ENCODE measurements at regions not wholly inside any gene's neighbourhood (a gene's known extent, or its start where the extent isn't known, plus 50 kb on each side); places are given as distances from the start of the nearest gene placed in this dataset.

DNA sequence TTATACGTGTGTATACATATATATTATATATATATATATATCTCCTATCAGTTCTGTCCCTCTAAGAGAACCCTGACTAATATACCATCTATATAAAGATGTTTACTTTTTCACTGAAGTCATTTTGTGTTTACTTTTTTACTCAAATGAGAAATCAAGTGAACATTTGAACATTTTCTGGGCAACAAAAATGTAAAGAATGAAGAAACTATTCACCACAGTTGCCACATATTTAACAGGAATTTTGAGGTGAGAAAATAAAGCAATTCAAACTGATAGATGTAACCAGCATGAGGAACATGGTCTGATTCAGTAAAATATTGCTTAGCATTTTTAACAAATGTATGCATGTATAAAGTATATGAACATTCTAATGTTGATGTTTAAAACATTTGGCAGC is 299.2 kb upstream of the KLHL1 start:
- no peak for DNase-seq
- no peak overlapping the region for H3K4me3 ChIP-seq
- intact Hi-C loops (cut with micrococcal nuclease) = no loop called here
- no peaks in the 10 kb centered on the region for H3K9me3 ChIP-seq (replicated peaks)
- TF ChIP-seq, protein P1, sequence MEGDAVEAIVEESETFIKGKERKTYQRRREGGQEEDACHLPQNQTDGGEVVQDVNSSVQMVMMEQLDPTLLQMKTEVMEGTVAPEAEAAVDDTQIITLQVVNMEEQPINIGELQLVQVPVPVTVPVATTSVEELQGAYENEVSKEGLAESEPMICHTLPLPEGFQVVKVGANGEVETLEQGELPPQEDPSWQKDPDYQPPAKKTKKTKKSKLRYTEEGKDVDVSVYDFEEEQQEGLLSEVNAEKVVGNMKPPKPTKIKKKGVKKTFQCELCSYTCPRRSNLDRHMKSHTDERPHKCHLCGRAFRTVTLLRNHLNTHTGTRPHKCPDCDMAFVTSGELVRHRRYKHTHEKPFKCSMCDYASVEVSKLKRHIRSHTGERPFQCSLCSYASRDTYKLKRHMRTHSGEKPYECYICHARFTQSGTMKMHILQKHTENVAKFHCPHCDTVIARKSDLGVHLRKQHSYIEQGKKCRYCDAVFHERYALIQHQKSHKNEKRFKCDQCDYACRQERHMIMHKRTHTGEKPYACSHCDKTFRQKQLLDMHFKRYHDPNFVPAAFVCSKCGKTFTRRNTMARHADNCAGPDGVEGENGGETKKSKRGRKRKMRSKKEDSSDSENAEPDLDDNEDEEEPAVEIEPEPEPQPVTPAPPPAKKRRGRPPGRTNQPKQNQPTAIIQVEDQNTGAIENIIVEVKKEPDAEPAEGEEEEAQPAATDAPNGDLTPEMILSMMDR (IDR thresholded peaks at IDR 0.05; ENCODE audit: borderline replicate concordance) = no peak
- no peaks in the 10 kb centered on the region for H3K4me1 ChIP-seq
- H3K36me3 ChIP-seq = no peaks in the 10 kb centered on the region
- no peaks in the 10 kb centered on the region for H3K27me3 ChIP-seq (ENCODE audit: low read depth)
- no peak overlapping the region for H3K27ac ChIP-seq (replicated peaks)

DNA sequence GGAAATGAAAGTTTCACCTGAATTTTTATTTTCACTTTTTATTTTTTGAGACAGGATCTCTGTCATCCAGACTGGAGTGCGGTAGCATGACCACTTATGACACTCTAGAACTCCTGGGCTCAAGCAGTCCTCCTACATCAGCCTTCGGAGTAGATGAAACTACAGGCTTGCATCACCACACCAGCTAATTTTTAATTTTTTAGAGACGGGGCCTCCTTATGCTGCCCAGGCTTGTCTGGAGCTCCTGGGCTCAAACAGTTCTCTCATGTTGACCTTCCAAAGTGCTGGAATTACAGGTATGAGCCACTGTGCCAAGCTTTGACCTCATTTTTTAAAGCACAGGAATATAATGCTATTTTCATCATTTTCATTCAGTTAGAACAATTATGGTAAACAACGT is 297.0 kb upstream of the KLHL1 start:
- intact Hi-C loops (cut with micrococcal nuclease) = no loop called here
- no peak overlapping the region for H3K4me3 ChIP-seq
- H3K9me3 ChIP-seq (replicated peaks) = no peaks in the 10 kb centered on the region
- no peak for DNase-seq
- no peak overlapping the region for H3K27ac ChIP-seq (replicated peaks)
- no peaks in the 10 kb centered on the region for H3K4me1 ChIP-seq
- H3K27me3 ChIP-seq (ENCODE audit: low read depth) = no peaks in the 10 kb centered on the region
- H3K36me3 ChIP-seq = no peaks in the 10 kb centered on the region
- TF ChIP-seq, protein P1 (IDR thresholded peaks at IDR 0.05; ENCODE audit: borderline replicate concordance) = no peak

DNA sequence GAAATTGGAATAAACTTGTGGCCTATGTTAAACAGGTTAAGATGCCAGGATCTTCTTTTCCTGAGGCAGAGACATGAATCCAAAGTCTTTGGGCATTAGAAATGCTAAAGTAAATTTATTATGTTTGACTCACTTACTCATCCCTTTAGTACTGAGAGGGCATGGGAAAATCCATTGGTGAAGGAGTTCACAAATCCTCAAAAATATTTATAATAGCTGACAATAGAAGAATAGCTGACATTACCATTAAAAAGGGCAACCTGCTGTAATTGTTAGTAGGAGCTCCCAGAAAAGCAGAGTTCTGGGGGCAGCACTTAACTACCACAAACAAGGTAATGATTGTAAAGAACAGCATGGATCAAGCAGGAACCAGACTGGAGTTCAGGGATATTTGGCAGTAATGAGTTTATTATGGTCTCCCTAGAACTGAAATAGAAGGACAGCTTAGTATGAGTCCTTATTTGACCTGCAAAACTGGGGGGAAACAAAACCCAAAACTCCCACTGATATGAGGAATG is 285.8 kb upstream of the KLHL1 start:
- intact Hi-C loops (cut with micrococcal nuclease) = no loop called here
- H3K27ac ChIP-seq (replicated peaks) = no peak overlapping the region
- no peaks in the 10 kb centered on the region for H3K9me3 ChIP-seq (replicated peaks)
- TF ChIP-seq, protein P1 (IDR thresholded peaks at IDR 0.05; ENCODE audit: borderline replicate concordance) = no peak
- no peaks in the 10 kb centered on the region for H3K36me3 ChIP-seq
- no peak overlapping the region for H3K4me3 ChIP-seq
- H3K4me1 ChIP-seq = no peaks in the 10 kb centered on the region
- no peak for DNase-seq
- H3K27me3 ChIP-seq (ENCODE audit: low read depth) = no peaks in the 10 kb centered on the region

DNA sequence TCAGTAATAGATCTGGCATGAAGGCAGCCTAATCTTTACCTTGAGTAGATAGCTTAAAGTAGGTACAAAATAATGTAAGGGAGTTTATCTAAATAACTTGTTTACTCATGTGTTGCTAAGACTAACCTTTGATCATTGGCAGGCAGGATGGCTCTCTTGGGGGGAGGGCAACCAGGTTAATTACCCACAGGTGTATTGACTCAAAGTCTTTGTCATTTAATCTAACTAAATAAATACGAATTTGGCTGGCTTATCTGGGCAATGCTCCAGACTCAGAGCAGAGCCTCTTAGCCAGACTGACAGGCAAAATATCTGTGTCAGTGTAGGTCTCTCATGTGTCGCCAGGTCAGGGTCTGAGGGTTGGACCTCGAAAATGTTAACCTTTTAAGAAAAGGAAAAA is 283.4 kb upstream of the KLHL1 start:
- H3K27ac ChIP-seq (replicated peaks) = no peak overlapping the region
- H3K27me3 ChIP-seq (ENCODE audit: low read depth) = no peaks in the 10 kb centered on the region
- intact Hi-C loops (cut with micrococcal nuclease) = no loop called here
- H3K36me3 ChIP-seq = no peaks in the 10 kb centered on the region
- TF ChIP-seq, protein P1 (IDR thresholded peaks at IDR 0.05; ENCODE audit: borderline replicate concordance) = no peak
- no peaks in the 10 kb centered on the region for H3K4me1 ChIP-seq
- DNase-seq = no peak
- H3K9me3 ChIP-seq (replicated peaks) = no peaks in the 10 kb centered on the region
- H3K4me3 ChIP-seq = no peak overlapping the region

DNA sequence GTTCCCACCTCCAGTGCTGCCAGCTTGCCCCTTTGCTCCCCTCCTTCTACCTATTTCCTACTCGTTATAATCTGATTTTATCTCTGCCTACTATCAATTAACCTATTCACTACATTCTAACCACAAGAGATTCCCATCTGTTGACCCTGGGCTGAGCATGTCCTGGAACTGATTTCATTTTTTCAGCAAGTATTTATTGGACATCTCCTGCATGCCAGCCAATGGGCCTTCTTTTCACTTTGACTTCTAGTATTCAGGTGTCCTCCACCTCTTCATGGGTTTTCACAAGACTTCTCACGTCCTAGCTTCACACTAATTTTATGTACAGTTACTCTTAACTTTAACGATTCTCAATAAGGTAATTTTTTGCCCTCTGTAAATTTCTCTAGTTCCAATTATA is 282.7 kb upstream of the KLHL1 start:
- intact Hi-C loops (cut with micrococcal nuclease) = no loop called here
- no peak overlapping the region for H3K27ac ChIP-seq (replicated peaks)
- TF ChIP-seq, protein P1 (IDR thresholded peaks at IDR 0.05; ENCODE audit: borderline replicate concordance) = no peak
- no peak for DNase-seq
- H3K36me3 ChIP-seq = no peaks in the 10 kb centered on the region
- no peaks in the 10 kb centered on the region for H3K4me1 ChIP-seq
- H3K4me3 ChIP-seq = no peak overlapping the region
- no peaks in the 10 kb centered on the region for H3K27me3 ChIP-seq (ENCODE audit: low read depth)
- H3K9me3 ChIP-seq (replicated peaks) = no peaks in the 10 kb centered on the region

DNA sequence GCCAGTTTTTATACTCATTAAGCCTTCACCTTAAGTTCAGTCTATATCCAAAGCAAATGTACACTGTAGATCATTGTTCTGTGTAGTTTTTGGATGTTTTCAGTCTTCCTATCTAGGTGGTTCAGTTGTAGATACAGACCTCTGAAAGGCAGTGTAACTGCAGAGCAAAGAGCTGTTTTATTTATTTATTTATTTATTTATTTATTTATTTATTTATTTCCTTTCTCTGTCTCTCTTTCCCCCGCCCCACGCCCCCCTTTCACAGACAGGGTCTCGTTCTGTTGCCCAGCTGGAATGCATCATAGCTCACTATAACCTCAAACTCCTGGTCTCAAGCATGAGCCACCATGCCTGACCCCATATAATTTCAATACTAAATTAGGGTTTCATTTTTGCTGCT is 281.8 kb upstream of the KLHL1 start:
- no peak for DNase-seq
- TF ChIP-seq, protein P1 (IDR thresholded peaks at IDR 0.05; ENCODE audit: borderline replicate concordance) = no peak
- Histone ChIP-seq H3K36me3 (no peaks in the 10 kb centered on the region), H3K27ac (replicated peaks) (no peak overlapping the region), H3K4me3 (no peak overlapping the region), H3K4me1 (no peaks in the 10 kb centered on the region), H3K9me3 (replicated peaks) (no peaks in the 10 kb centered on the region), H3K27me3 (ENCODE audit: low read depth) (no peaks in the 10 kb centered on the region)
- intact Hi-C loops (cut with micrococcal nuclease) = no loop called here

Data from left ventricle myocardium inferior (tissue), 1 donor.